ENCODE measurements at regions not wholly inside any gene's neighbourhood (a gene's known extent, or its start where the extent isn't known, plus 50 kb on each side); places are given as distances from the start of the nearest gene placed in this dataset.

- TF ChIP-seq CTCF (conservative IDR thresholded peaks at IDR 0.05): no peak
- no peak overlapping the region for H3K27ac ChIP-seq
Observed at GRCh38 chr14:61186341-61187195, 94.6 kb downstream of the TMEM30B start.

DNA sequence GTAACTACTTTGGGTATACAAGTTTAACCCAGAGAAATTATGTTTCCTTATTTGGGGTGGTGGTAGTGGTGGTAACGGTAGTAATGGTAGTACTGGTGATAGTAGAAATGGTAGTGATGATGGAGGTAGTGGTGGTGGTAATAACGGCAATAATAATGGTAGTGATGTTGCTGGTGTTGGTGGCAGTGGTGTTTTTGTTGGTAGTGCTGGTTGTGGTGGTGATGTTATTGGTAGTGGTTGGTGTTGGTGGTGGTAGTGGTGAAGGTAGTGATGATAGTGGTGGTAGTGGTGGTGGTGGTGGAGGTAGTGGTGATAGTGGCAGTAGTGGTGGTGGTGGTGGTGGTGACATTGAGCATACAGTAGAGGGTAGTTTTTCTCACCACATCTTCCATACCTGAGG lies 95.6 kb downstream of the TMEM30B start:
- no peak overlapping the region for H3K27ac ChIP-seq
- TF ChIP-seq CTCF (conservative IDR thresholded peaks at IDR 0.05): no peak

DNA sequence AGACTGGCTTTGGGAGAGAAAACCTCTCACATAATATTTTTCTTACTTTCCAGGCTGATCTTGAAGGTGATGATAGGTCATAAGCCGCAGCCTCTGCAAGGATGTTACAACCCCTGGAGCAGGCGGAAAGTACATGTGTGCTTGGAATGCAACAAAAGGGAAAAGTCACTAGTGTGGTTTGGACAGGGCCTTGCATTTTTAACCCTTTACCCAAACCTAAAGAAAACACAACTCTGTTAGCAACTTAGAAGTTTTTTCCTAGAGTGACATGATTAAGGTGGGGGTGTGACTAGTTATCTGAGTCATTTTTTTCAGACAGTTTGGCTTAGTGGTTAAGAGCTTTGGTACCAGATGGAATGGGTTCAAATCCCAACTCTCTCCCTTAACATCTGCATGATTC lies 97.0 kb downstream of the TMEM30B start:
- TF ChIP-seq CTCF (conservative IDR thresholded peaks at IDR 0.05): no peak
- H3K27ac ChIP-seq: peak overlapping the region; percentile 82

GRCh38 chr14:61183196-61183885 lies 97.8 kb downstream of the TMEM30B start:
- no peak for TF ChIP-seq CTCF (conservative IDR thresholded peaks at IDR 0.05)
- peak overlapping the region; percentile 82 for H3K27ac ChIP-seq

GRCh38 chr14:61179796-61180398 lies 101.2 kb downstream of the TMEM30B start:
- no peak for TF ChIP-seq CTCF (conservative IDR thresholded peaks at IDR 0.05)
- no peak overlapping the region for H3K27ac ChIP-seq

GRCh38 chr14:61179061-61179690 lies 102.0 kb downstream of the TMEM30B start:
- H3K27ac ChIP-seq: no peak overlapping the region
- TF ChIP-seq CTCF (conservative IDR thresholded peaks at IDR 0.05): no peak

All from VCaP (cell line).